ENCODE measurements at regions not wholly inside any gene's neighbourhood (a gene's known extent, or its start where the extent isn't known, plus 50 kb on each side); places are given as distances from the start of the nearest gene placed in this dataset.

DNA sequence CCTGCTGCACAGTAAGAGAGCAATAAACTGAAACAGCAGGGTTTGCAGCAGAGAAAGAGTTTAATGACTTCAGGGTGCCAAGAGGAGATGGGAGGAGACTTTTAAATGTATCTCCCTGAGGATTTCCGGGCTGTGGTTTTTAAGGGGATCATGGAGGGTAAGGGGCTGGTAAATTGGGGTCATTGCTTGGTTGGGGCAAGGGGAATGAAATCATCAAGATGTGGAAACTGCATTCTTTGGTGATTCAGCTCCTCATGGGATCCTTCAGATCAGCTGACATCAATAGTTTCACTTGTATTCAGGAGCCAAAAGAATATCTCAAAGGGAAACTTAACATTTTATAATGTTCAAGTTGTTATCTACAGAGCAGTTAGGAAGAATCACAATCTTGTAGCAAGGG is 174.3 kb upstream of the ANXA10 start:
- TF ChIP-seq, protein P1, sequence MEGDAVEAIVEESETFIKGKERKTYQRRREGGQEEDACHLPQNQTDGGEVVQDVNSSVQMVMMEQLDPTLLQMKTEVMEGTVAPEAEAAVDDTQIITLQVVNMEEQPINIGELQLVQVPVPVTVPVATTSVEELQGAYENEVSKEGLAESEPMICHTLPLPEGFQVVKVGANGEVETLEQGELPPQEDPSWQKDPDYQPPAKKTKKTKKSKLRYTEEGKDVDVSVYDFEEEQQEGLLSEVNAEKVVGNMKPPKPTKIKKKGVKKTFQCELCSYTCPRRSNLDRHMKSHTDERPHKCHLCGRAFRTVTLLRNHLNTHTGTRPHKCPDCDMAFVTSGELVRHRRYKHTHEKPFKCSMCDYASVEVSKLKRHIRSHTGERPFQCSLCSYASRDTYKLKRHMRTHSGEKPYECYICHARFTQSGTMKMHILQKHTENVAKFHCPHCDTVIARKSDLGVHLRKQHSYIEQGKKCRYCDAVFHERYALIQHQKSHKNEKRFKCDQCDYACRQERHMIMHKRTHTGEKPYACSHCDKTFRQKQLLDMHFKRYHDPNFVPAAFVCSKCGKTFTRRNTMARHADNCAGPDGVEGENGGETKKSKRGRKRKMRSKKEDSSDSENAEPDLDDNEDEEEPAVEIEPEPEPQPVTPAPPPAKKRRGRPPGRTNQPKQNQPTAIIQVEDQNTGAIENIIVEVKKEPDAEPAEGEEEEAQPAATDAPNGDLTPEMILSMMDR (IDR thresholded peaks at IDR 0.05): no peak
- TF ChIP-seq POLR2A (IDR thresholded peaks at IDR 0.05): no peak
- no peak for TF ChIP-seq POLR2AphosphoS5 (IDR thresholded peaks at IDR 0.05)

Data from transverse colon (tissue), 4 donors.